ENCODE measurements at regions not wholly inside any gene's neighbourhood (a gene's known extent, or its start where the extent isn't known, plus 50 kb on each side); places are given as distances from the start of the nearest gene placed in this dataset.

DNA sequence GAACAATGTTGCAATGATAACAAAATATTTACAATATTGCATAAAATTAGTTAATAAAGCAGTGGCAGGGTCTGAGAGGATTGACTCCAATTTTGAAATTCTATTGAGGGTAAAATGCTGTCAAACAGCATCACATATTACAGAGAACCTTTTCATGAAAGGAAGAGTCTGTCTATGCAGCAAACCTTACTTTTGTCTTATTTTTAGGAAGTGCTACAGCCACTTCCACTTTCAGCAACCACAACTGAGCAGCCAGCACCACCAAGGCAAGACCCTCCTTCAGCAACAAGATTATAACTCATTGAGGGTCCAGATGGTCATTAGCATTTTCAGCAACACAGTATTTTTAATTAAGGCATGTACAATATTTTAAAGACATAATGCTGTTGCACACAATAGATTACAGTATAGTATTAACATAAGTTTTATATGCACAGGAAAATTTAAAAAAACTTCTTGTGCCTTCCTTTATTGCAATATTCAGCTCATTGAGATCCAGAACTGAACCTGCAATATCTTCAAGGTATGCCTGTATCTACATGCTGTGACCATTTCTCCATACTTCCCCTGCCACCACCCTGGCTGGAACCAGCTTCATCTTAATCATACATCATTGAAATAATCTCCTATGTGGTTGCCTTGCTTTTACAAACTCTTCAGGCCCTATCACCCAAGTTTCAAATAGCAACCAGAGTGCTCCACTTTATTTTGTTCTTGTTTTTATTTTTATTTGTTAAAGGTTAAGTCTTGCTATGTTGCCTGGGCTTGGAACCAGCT is 711.2 kb downstream of the KCNA4 start:
- no peaks in the 10 kb centered on the region for H3K36me3 ChIP-seq (ENCODE audit: control insufficient read depth in 4 of 4, insufficient read depth in 4 of 4, low read length in 3 of 4)
- no peak for DNase-seq
- no peak overlapping the region for H3K4me3 ChIP-seq (ENCODE audit: control insufficient read depth in 1 of 7, extremely low read depth in 1 of 7, insufficient read depth in 4 of 7, low read depth in 2 of 7, low read length in 6 of 7)
- no peak overlapping the region for H3K27ac ChIP-seq (ENCODE audit: insufficient read depth in 1 of 2, low read depth in 1 of 2, low read length in 2 of 2, poor library complexity in 1 of 2, severe bottlenecking in 2 of 2)
- ChIA-PET POLR2A (no interaction called here), CTCF (no interaction called here)
- H3K9me3 ChIP-seq (ENCODE audit: control extremely low read depth in 1 of 5, control insufficient read depth in 4 of 5, insufficient read depth in 2 of 5, low read depth in 1 of 5, low read length in 4 of 5) = no peaks in the 10 kb centered on the region
- H3K4me1 ChIP-seq (ENCODE audit: control extremely low read depth in 1 of 4, control insufficient read depth in 4 of 4, insufficient read depth in 4 of 4, low read length in 3 of 4) = no peaks in the 10 kb centered on the region
- H3K27me3 ChIP-seq (replicated peaks in 2 of 5; ENCODE audit: control insufficient read depth in 4 of 5, insufficient read depth in 5 of 5, low read length in 4 of 5) = no peaks in the 10 kb centered on the region

DNA sequence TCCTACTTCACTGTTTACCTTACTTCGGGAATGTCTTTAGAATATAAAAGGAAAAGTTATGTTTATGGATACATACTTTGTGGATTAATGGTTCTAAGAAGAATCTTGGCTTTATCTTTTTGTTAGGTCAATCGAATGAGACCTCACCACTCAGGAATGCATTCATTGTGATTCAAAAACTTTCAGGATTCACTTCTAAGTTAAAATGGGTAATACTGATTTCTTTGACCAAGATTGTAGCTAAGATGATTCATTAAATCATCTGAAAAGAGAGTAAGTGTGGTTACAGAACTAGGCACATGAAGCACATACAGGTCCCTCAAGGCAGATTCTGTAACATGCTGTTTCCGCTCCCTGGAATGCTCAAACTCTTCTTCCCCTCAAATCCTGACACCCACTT is 716.4 kb downstream of the KCNA4 start:
- CTCF ChIA-PET = no interaction called here
- no peak for DNase-seq
- POLR2A ChIA-PET = no interaction called here
- no peaks in the 10 kb centered on the region for H3K4me1 ChIP-seq (ENCODE audit: control extremely low read depth in 1 of 4, control insufficient read depth in 4 of 4, insufficient read depth in 4 of 4, low read length in 3 of 4)
- 100% methylated on average over 1 of the region's 3 CpGs for WGBS (ENCODE audit: insufficient coverage)
- no peaks in the 10 kb centered on the region for H3K27me3 ChIP-seq (replicated peaks in 2 of 5; ENCODE audit: control insufficient read depth in 4 of 5, insufficient read depth in 5 of 5, low read length in 4 of 5)
- H3K36me3 ChIP-seq (ENCODE audit: control insufficient read depth in 4 of 4, insufficient read depth in 4 of 4, low read length in 3 of 4) = no peaks in the 10 kb centered on the region
- no peak overlapping the region for H3K4me3 ChIP-seq (ENCODE audit: control insufficient read depth in 1 of 7, extremely low read depth in 1 of 7, insufficient read depth in 4 of 7, low read depth in 2 of 7, low read length in 6 of 7)
- no peaks in the 10 kb centered on the region for H3K9me3 ChIP-seq (ENCODE audit: control extremely low read depth in 1 of 5, control insufficient read depth in 4 of 5, insufficient read depth in 2 of 5, low read depth in 1 of 5, low read length in 4 of 5)
- H3K27ac ChIP-seq (ENCODE audit: insufficient read depth in 1 of 2, low read depth in 1 of 2, low read length in 2 of 2, poor library complexity in 1 of 2, severe bottlenecking in 2 of 2) = no peak overlapping the region

DNA sequence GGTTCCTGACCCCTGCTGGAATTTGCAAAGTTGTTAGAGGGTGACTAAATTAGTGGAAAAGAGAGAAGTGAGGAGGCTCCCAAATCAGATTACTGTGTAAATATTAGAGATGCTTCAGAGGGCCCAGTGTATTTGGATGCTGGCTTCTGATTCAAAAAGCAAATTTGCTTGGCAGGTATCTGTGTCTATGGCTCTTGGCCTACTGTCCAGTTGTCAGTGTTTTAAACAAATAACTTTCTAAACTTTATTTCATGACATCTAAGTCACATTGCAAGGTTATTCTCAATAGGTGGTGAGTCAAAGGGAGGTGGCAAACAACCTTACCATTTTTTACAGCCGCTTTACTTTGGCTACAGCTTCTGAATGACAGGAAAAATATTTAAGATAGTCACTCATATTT is 720.1 kb downstream of the KCNA4 start:
- WGBS (ENCODE audit: insufficient coverage) = no CpG with 5 or more reads among the region's 1 CpG
- Histone ChIP-seq H3K4me3 (ENCODE audit: control insufficient read depth in 1 of 7, extremely low read depth in 1 of 7, insufficient read depth in 4 of 7, low read depth in 2 of 7, low read length in 6 of 7) (no peak overlapping the region), H3K9me3 (ENCODE audit: control extremely low read depth in 1 of 5, control insufficient read depth in 4 of 5, insufficient read depth in 2 of 5, low read depth in 1 of 5, low read length in 4 of 5) (no peaks in the 10 kb centered on the region), H3K27ac (ENCODE audit: insufficient read depth in 1 of 2, low read depth in 1 of 2, low read length in 2 of 2, poor library complexity in 1 of 2, severe bottlenecking in 2 of 2) (no peak overlapping the region), H3K27me3 (replicated peaks in 2 of 5; ENCODE audit: control insufficient read depth in 4 of 5, insufficient read depth in 5 of 5, low read length in 4 of 5) (no peaks in the 10 kb centered on the region), H3K36me3 (ENCODE audit: control insufficient read depth in 4 of 4, insufficient read depth in 4 of 4, low read length in 3 of 4) (no peaks in the 10 kb centered on the region), H3K4me1 (ENCODE audit: control extremely low read depth in 1 of 4, control insufficient read depth in 4 of 4, insufficient read depth in 4 of 4, low read length in 3 of 4) (no peaks in the 10 kb centered on the region)
- DNase-seq = no peak
- ChIA-PET POLR2A (no interaction called here), CTCF (no interaction called here)

DNA sequence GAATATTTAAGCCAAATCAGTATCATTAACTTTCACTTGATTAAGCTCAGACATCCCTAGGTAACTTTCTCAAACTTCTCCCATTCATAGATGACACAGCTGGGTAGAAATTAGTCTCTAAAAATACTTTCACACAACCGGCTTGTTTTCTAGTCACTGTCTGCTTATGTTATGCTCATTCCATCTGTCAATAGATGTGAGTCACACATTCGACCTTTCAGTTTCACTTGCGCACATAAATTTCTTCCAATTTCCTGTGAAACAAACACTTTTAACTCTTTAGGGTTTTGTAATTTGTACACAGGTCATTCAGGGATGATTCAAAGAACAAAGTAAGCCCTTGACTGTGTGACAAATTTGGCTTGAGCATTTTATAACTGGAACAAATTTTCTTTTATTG is 723.0 kb downstream of the KCNA4 start:
- no peaks in the 10 kb centered on the region for H3K4me1 ChIP-seq (ENCODE audit: control extremely low read depth in 1 of 4, control insufficient read depth in 4 of 4, insufficient read depth in 4 of 4, low read length in 3 of 4)
- WGBS (ENCODE audit: insufficient coverage) = 50% methylated on average over 3 of the region's 3 CpGs
- no peak overlapping the region for H3K4me3 ChIP-seq (ENCODE audit: control insufficient read depth in 1 of 7, extremely low read depth in 1 of 7, insufficient read depth in 4 of 7, low read depth in 2 of 7, low read length in 6 of 7)
- H3K27ac ChIP-seq (ENCODE audit: insufficient read depth in 1 of 2, low read depth in 1 of 2, low read length in 2 of 2, poor library complexity in 1 of 2, severe bottlenecking in 2 of 2) = no peak overlapping the region
- no peaks in the 10 kb centered on the region for H3K9me3 ChIP-seq (ENCODE audit: control extremely low read depth in 1 of 5, control insufficient read depth in 4 of 5, insufficient read depth in 2 of 5, low read depth in 1 of 5, low read length in 4 of 5)
- ChIA-PET CTCF (interaction anchor here (1.2 kb wide), 1 partner anchor 10 kb away, joined by 3 read pairs; no protein-coding TSS in a partner anchor), POLR2A (no interaction called here)
- no peaks in the 10 kb centered on the region for H3K36me3 ChIP-seq (ENCODE audit: control insufficient read depth in 4 of 4, insufficient read depth in 4 of 4, low read length in 3 of 4)
- no peaks in the 10 kb centered on the region for H3K27me3 ChIP-seq (replicated peaks in 2 of 5; ENCODE audit: control insufficient read depth in 4 of 5, insufficient read depth in 5 of 5, low read length in 4 of 5)
- no peak for DNase-seq

DNA sequence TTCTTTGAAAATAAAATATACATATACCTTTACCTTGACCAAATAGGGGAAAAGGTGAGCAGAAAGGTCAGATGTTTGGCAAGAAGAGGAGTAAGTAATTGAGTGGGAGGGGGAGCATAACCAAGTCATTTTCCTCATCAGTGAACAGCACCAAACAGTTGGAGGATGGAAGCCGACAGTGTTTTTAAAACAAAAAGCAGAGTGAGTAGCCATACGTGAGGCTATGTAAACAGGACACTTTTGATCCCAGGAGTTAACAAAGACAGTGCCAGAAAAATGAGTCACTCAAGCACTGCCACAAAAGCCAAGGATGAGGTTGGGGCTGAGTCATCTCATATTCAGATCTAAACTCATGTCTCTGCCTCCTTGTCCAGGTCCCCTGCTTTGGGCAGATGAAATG is 734.7 kb downstream of the KCNA4 start:
- no peak for DNase-seq
- no peak overlapping the region for H3K27ac ChIP-seq (ENCODE audit: insufficient read depth in 1 of 2, low read depth in 1 of 2, low read length in 2 of 2, poor library complexity in 1 of 2, severe bottlenecking in 2 of 2)

DNA sequence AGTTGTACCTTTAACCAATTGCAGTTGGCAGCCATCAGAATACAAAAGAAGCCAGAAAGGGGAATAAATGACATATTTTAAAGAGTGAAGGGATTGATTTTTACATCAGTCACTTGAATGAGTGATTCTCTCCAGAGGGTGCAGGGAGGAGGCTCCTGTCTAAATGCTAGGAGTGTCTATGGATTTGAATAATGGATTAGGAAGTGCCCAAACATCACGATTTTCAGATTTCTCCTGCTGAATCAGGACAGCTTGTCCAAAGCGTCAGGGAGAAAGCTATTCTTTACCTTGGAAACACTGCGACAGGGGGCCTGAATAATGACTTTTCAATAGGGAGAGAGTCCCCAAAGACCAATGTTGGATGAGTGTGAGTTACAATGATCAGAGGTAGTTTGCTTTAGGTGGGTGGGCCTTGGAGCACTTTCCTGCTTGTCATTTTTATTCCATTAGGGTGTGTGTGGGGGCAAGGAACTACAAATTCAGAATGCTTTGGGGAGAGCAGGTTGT is 735.5 kb downstream of the KCNA4 start:
- H3K9me3 ChIP-seq (ENCODE audit: control extremely low read depth in 1 of 5, control insufficient read depth in 4 of 5, insufficient read depth in 2 of 5, low read depth in 1 of 5, low read length in 4 of 5) = no peaks in the 10 kb centered on the region
- no peak overlapping the region for H3K27ac ChIP-seq (ENCODE audit: insufficient read depth in 1 of 2, low read depth in 1 of 2, low read length in 2 of 2, poor library complexity in 1 of 2, severe bottlenecking in 2 of 2)
- WGBS (ENCODE audit: insufficient coverage) = 93% methylated on average over 3 of the region's 3 CpGs
- H3K36me3 ChIP-seq (ENCODE audit: control insufficient read depth in 4 of 4, insufficient read depth in 4 of 4, low read length in 3 of 4) = no peaks in the 10 kb centered on the region
- no peak for DNase-seq
- H3K4me1 ChIP-seq (ENCODE audit: control extremely low read depth in 1 of 4, control insufficient read depth in 4 of 4, insufficient read depth in 4 of 4, low read length in 3 of 4) = no peaks in the 10 kb centered on the region
- CTCF ChIA-PET = no interaction called here
- no peak overlapping the region for H3K4me3 ChIP-seq (ENCODE audit: control insufficient read depth in 1 of 7, extremely low read depth in 1 of 7, insufficient read depth in 4 of 7, low read depth in 2 of 7, low read length in 6 of 7)
- no peaks in the 10 kb centered on the region for H3K27me3 ChIP-seq (replicated peaks in 2 of 5; ENCODE audit: control insufficient read depth in 4 of 5, insufficient read depth in 5 of 5, low read length in 4 of 5)
- POLR2A ChIA-PET = no interaction called here

More for the DNA sequence above, 734.7 kb downstream of the KCNA4 start:
- no peaks in the 10 kb centered on the region for H3K27me3 ChIP-seq (replicated peaks in 2 of 5; ENCODE audit: control insufficient read depth in 4 of 5, insufficient read depth in 5 of 5, low read length in 4 of 5)
- WGBS (ENCODE audit: insufficient coverage) = 72% methylated on average over 2 of the region's 2 CpGs
- H3K36me3 ChIP-seq (ENCODE audit: control insufficient read depth in 4 of 4, insufficient read depth in 4 of 4, low read length in 3 of 4) = no peaks in the 10 kb centered on the region
- no peaks in the 10 kb centered on the region for H3K4me1 ChIP-seq (ENCODE audit: control extremely low read depth in 1 of 4, control insufficient read depth in 4 of 4, insufficient read depth in 4 of 4, low read length in 3 of 4)
- no peaks in the 10 kb centered on the region for H3K9me3 ChIP-seq (ENCODE audit: control extremely low read depth in 1 of 5, control insufficient read depth in 4 of 5, insufficient read depth in 2 of 5, low read depth in 1 of 5, low read length in 4 of 5)
- POLR2A ChIA-PET = no interaction called here
- H3K4me3 ChIP-seq (ENCODE audit: control insufficient read depth in 1 of 7, extremely low read depth in 1 of 7, insufficient read depth in 4 of 7, low read depth in 2 of 7, low read length in 6 of 7) = no peak overlapping the region
- CTCF ChIA-PET = no interaction called here

DNA sequence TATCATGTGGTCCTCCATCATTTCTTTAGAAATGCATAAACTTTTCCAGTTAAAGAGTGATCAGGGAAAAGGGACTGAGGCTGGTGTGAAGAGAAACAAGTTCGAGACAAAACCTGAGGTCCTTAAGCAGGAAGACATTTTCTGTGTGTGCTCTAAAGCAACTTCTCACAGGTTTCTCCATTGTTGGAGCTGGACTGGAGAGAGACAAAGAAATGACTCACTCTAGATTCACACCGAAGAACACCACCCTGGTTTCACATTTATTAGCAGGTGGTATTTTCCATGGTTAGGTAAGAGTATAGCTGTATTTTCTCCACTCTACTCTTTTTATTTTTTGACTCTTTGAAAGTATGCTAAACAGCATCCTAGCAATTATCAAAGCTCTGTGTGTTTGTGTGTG is 736.4 kb downstream of the KCNA4 start:
- no peak overlapping the region for H3K27ac ChIP-seq (ENCODE audit: insufficient read depth in 1 of 2, low read depth in 1 of 2, low read length in 2 of 2, poor library complexity in 1 of 2, severe bottlenecking in 2 of 2)
- no peak overlapping the region for H3K4me3 ChIP-seq (ENCODE audit: control insufficient read depth in 1 of 7, extremely low read depth in 1 of 7, insufficient read depth in 4 of 7, low read depth in 2 of 7, low read length in 6 of 7)
- no peaks in the 10 kb centered on the region for H3K4me1 ChIP-seq (ENCODE audit: control extremely low read depth in 1 of 4, control insufficient read depth in 4 of 4, insufficient read depth in 4 of 4, low read length in 3 of 4)
- H3K36me3 ChIP-seq (ENCODE audit: control insufficient read depth in 4 of 4, insufficient read depth in 4 of 4, low read length in 3 of 4) = no peaks in the 10 kb centered on the region
- H3K9me3 ChIP-seq (ENCODE audit: control extremely low read depth in 1 of 5, control insufficient read depth in 4 of 5, insufficient read depth in 2 of 5, low read depth in 1 of 5, low read length in 4 of 5) = no peaks in the 10 kb centered on the region
- CTCF ChIA-PET = no interaction called here
- no peaks in the 10 kb centered on the region for H3K27me3 ChIP-seq (replicated peaks in 2 of 5; ENCODE audit: control insufficient read depth in 4 of 5, insufficient read depth in 5 of 5, low read length in 4 of 5)
- WGBS (ENCODE audit: insufficient coverage) = 100% methylated on average over 1 of the region's 2 CpGs
- POLR2A ChIA-PET = no interaction called here
- no peak for DNase-seq
